IPS-NIHi11 (cell line): ENCODE measurements at regions not wholly inside any gene's neighbourhood (a gene's known extent, or its start where the extent isn't known, plus 50 kb on each side); places are given as distances from the start of the nearest gene placed in this dataset.

Experiments
- DNase-seq: peaks from one replicate; pipeline ENCODE4 v3.0.0; 2012; ENCODE audit warnings: mixed read lengths, low spot score

DNA sequence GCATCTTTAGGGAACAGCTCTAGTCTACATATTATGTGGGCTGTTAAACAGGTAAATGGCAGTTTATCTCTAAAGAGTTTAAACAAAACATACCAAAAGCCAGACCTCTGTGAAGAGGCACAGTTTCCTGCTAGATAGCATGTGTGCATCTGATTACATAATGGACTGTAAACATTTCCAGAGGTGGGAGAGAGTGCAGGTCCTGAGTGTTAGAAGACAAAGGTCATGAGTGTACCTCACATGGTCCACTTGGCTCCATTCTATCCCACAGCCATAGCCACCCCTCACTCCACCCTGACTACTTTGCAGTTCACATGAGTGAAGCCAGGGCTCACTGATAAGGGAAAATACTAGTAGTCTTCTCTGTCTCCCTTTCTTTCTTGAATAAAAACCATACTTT, 233.4 kb downstream of the MTX2 start:
- no peak for DNase-seq

- DNase-seq, result no peak
Observed at GRCh38 chr2:176503776-176504175, 234.5 kb downstream of the MTX2 start.

- DNase-seq, result no peak
Observed at GRCh38 chr2:176504440-176504839, 235.2 kb downstream of the MTX2 start.

DNA sequence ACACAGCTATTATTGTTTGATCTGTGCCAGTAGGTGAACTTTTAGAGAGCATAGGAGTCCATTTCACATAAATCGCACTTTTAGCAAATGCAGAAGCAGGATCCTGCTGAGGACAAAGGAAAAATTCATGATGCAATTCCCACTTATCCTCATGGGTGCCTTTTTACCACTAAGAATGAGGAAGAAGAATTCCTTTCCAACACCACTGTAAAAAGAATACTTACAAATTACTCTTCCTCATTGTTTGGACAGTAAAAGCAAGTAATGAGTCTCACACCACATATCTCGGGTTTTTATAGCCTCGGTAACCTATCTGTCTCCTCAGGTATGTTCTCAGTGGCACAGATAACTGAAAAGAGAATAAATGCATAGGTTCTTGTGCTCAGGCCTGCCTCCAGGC, 238.5 kb downstream of the MTX2 start:
- DNase-seq, result no peak

DNA sequence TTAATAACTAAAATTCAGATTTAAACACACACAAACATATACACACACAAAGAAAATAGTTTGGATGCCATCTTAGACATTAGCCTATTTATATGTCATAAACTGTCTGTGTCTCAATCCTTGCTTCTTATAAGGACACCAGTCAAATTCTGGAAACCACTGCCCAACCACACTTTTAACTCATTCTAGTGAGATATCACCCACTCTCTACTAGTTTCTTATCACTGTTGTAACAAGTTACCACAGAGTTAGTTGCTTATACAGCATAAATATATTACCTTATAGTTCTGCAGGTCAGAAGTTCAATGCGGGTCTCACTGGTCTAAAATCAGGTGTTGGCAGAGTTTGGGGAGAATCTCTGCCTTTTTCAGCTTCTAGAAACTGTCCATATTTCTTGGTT, 239.1 kb downstream of the MTX2 start:
- DNase-seq, result no peak

DNA sequence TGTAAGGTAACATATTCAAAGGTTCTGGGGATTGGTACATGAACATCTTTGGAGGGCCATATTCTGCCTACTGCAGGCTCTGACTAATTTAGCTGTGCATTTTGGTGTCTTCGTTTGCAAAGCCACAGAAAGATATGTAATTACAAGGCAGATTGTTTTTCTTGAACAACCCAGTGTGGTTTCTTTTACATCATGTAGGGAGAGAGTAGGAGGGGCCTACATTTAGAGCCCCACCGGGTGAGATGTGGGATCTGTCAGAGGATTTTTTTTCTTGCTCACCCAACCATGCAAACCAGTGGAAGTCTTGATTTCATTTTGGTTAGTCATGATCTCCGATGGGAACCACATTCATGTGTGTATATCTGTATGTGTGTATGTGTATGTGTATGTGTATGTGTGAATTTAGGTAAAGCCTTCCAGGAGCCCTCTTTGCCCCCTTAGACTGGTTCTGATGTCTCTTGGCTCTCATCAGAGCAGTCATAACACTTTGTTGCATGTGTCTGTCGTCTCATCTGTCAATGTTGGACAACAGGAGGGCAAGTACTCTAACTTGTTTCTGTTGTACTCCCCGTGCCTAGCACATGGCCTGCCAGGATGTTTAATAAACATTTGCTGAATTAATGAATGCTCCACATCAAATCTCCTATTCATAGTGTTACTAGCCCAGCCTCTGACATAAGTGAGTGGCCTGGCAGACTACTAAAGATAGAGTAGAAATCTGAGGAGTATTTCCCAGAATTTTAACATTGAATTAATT, 239.9 kb downstream of the MTX2 start:
- DNase-seq, result no peak

GRCh38 chr2:176514276-176514675, 245.0 kb downstream of the MTX2 start:
- DNase-seq, result no peak

- no peak for DNase-seq
Observed at GRCh38 chr2:176514805-176515500, 245.7 kb downstream of the MTX2 start.

DNA sequence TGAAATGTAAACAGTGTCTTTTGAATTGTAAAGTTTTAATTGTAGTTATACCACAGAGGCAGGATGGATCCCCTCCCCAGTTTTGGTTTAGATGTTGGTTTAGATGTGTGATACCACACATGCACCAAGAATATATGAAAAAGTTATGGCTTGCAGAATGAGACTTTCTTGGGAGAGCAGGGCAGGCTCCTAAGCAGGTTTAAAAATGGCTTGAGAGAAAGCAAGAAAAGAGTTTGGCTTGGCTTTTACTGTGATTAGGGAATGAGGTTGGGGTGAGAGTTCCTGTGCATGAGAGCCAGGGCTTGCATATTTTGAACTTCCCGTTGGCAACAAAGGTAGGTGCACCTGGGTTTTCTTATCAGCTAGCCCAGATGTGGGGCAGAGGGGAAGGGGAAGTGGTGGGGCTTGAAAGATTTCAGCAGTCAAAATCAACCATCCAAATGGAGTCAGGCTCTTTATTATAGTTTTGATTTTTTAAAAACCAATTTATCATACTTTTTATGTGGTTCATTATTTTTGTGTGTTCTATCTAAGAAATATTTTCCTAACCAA, 246.9 kb downstream of the MTX2 start:
- DNase-seq, result no peak

GRCh38 chr2:176518823-176519222, 249.6 kb downstream of the MTX2 start:
- DNase-seq, result peak; percentile 26

DNA sequence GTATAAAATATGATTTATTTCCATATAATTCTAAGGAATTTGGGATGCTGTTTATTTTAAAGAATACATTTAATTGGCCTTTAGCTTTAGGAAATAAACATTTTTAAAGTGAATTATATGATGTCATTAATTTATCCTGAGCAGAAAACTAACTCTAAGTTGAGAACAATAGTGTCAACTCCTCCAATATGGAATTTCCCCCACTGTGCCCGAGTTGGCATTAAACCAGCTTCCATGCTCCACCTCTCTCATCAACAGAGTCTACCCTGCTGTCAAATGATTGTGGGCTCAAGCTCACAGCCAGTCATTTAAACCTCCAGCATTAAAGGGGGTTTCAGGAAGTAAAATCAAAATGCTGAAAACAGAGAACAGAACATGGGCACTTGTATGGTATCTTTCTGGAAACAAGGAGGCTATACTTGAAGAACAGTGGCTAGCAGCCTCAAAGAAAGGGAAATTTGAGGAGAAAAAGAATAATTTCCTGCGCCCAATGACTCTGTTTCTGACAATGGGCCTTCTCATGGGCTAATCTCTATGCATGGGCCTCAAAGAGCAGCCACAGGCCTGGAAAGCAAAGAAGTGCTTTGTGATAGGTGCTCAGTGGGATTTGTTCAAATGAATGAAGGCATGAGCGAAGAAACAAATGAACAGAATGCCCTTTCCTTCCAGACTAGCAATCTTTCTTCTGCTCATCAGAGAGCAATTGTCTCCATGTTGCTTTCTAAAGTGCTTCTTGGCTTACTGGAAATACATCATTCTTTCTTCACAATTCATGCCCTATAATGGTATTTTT, 252.8 kb downstream of the MTX2 start:
- no peak for DNase-seq

- no peak for DNase-seq
Observed at GRCh38 chr2:176525086-176525485, 255.8 kb downstream of the MTX2 start.

DNA sequence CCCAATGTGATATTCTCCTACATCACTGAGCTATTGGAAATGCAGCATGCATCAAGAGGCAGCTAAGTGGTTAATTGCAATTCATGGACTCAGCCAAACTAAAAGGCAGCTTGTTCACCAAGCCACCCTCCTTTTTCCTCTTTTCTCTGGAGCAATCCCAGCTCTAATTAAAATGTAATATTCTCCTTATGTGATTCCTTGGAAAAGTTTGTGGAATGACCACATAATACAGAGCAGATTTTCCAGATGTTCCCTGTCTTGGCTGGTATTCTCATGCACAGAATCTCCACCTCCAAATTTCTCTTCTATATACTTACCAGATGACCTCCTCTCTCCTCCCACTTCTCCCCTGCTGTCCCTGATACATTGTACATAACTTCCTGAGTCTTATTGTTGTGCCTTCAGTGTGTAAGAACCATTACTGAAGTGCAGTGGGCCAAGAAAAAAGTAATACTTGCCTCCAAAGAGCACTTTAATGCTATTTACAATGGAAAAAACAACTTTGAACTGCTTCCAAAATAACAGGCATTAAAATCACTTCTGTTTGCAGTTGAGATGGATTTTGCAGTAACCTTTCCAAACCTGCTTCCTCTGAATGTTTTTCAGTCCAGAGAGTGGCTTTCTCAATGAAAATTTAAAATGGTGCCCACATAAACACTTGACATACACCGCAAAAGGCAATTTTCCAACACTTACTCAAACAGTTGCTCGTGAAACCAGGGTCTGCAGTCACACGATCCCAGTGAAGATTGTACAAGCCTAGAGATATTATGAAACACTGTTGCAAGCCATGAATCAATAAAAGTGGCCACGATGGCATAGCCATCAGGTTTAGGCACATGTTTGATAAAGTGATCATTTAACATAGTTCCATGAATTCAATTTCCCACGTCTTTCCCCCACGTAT, 258.0 kb downstream of the MTX2 start:
- no peak for DNase-seq

GRCh38 chr2:176531608-176532007, 262.4 kb downstream of the MTX2 start:
- DNase-seq, result no peak

- no peak for DNase-seq
Observed at GRCh38 chr2:176533505-176534193, 264.4 kb downstream of the MTX2 start.

- DNase-seq, result peak; percentile 6
Observed at GRCh38 chr2:176534798-176535466, 265.7 kb downstream of the MTX2 start.

DNA sequence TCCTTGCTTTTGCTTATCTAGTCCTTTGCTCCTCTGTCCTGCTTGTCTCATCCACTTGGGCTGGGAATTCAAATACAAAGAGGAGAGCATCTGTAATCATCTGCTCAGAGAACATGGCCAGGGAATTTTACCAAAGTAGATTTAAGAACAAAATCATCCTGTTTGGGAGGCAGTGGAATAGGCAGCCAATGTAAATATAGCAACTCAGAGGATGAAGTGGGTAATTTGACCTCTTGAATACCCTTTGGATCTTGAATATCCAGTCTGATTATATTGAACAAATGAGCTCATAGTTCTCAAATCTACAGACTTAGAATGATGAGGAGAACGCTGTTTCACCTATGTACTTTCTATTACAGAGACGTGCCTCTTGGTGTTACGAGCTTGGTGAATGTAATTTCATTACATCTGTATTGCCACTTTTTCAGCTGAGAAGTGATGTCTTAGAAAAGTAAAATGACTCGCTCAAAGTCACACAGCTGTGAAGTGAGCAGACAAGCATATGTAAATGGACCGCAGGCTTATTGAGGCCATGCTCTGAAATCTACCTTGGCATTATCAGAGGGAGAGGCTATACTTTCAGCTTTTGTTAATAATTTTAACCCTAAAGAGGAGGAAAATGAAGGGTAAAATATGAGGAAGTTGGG, 266.3 kb downstream of the MTX2 start:
- DNase-seq, result no peak

- no peak for DNase-seq
Observed at GRCh38 chr2:176536439-176537133, 267.3 kb downstream of the MTX2 start.

- DNase-seq, result no peak
Observed at GRCh38 chr2:176537932-176538331, 268.7 kb downstream of the MTX2 start.
